ENCODE measurements at regions not wholly inside any gene's neighbourhood (a gene's known extent, or its start where the extent isn't known, plus 50 kb on each side); places are given as distances from the start of the nearest gene placed in this dataset.
A peak's percentile ranks its signal among the peaks of the same experiment; 100 is the strongest.

DNA sequence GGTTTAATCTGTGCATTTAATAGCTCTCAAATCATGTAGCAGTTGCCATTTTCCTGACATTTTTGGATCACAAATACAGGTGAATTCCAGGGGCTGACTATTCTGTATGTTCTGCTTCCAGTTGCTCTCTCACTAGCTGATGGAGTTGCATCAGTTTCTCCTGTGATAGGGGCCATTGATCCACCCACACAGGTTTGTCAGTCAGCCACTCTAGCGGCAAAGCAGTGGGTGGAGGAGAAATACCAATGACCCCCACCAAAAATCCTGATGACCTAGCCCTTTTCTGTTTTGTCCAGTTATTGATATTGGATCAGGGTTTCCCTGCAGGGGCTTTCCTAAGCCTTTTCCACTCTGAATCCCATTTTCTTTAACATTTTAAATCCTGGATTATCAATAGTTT, 72.3 kb upstream of the BTN3A2 start:
- no peaks in the 10 kb centered on the region for H3K27me3 ChIP-seq (ENCODE audit: insufficient read depth, low read length, poor library complexity)
- TF ChIP-seq, protein P1, sequence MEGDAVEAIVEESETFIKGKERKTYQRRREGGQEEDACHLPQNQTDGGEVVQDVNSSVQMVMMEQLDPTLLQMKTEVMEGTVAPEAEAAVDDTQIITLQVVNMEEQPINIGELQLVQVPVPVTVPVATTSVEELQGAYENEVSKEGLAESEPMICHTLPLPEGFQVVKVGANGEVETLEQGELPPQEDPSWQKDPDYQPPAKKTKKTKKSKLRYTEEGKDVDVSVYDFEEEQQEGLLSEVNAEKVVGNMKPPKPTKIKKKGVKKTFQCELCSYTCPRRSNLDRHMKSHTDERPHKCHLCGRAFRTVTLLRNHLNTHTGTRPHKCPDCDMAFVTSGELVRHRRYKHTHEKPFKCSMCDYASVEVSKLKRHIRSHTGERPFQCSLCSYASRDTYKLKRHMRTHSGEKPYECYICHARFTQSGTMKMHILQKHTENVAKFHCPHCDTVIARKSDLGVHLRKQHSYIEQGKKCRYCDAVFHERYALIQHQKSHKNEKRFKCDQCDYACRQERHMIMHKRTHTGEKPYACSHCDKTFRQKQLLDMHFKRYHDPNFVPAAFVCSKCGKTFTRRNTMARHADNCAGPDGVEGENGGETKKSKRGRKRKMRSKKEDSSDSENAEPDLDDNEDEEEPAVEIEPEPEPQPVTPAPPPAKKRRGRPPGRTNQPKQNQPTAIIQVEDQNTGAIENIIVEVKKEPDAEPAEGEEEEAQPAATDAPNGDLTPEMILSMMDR (IDR thresholded peaks at IDR 0.05; ENCODE audit: borderline replicate concordance, extremely low read depth, low read length, poor library complexity, severe bottlenecking): no peak
- TF ChIP-seq EZH2 (IDR thresholded peaks at IDR 0.05; ENCODE audit: borderline replicate concordance, low read depth, low read length, severe bottlenecking): no peak
- peaks cover 5% of the 10 kb centered on the region; the same call in 1 of the 2 replicates for H3K36me3 ChIP-seq (ENCODE audit: insufficient read depth, low read length)
- no peaks in the 10 kb centered on the region for H4K20me1 ChIP-seq (ENCODE audit: insufficient read depth, low read length)
- no peak for ATAC-seq (ENCODE audit: insufficient read depth, low read depth)
- H3K9me3 ChIP-seq (ENCODE audit: insufficient read depth, low read length, severe bottlenecking): peaks cover 11% of the 10 kb centered on the region
- H3K4me2 ChIP-seq (ENCODE audit: insufficient read depth, low read length): no peak overlapping the region
- H3K4me1 ChIP-seq (ENCODE audit: insufficient read depth, low read length): peaks cover 13% of the 10 kb centered on the region
- no peak overlapping the region for H3K4me3 ChIP-seq (ENCODE audit: low read depth in 1 of 2, low read length in 2 of 2)
- DNase-seq: no peak
- no peaks in the 10 kb centered on the region for H3K79me2 ChIP-seq (ENCODE audit: insufficient read depth, low read length)
- H2AFZ ChIP-seq (ENCODE audit: low read depth, low read length): no peak overlapping the region
- H3K27ac ChIP-seq (ENCODE audit: low read length): no peak overlapping the region
- no peak overlapping the region for H3K9ac ChIP-seq (ENCODE audit: low read depth, low read length)

DNA sequence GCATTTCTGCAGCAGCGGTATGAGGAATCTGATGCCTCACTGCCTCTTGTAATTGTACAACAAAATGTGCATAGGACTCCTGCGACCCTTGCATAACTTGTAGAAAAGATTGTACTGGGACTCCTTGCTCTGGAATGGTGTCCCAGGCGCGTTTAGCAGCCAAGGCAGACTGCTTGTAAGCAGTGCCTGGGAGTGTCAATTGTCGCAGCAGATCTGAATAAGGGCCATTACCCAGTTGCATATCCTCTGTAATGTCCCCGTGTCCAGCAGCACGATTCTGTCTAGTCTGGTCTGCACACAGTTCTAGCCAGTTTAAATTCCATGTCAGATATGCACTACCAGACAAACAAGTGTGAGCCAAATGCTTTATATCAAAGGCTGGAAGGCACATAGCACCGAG, 70.7 kb upstream of the BTN3A2 start:
- Histone ChIP-seq H3K27ac (ENCODE audit: low read length) (0 out of 2 replicates have a peak overlapping the region, but pooled peaks have one; percentile 6), H3K4me1 (ENCODE audit: insufficient read depth, low read length) (peaks cover 13% of the 10 kb centered on the region), H3K27me3 (ENCODE audit: insufficient read depth, low read length, poor library complexity) (no peaks in the 10 kb centered on the region), H3K79me2 (ENCODE audit: insufficient read depth, low read length) (no peaks in the 10 kb centered on the region), H4K20me1 (ENCODE audit: insufficient read depth, low read length) (no peaks in the 10 kb centered on the region), H3K9me3 (ENCODE audit: insufficient read depth, low read length, severe bottlenecking) (no peaks in the 10 kb centered on the region), H3K4me3 (ENCODE audit: low read depth in 1 of 2, low read length in 2 of 2) (no peak overlapping the region), H3K4me2 (ENCODE audit: insufficient read depth, low read length) (no peak overlapping the region), H2AFZ (ENCODE audit: low read depth, low read length) (no peak overlapping the region), H3K9ac (ENCODE audit: low read depth, low read length) (no peak overlapping the region), H3K36me3 (ENCODE audit: insufficient read depth, low read length) (no peaks in the 10 kb centered on the region)
- DNase-seq (no peak), ATAC-seq (ENCODE audit: insufficient read depth, low read depth) (no peak)
- TF ChIP-seq EZH2 (IDR thresholded peaks at IDR 0.05; ENCODE audit: borderline replicate concordance, low read depth, low read length, severe bottlenecking): no peak
- TF ChIP-seq, protein P1 (IDR thresholded peaks at IDR 0.05; ENCODE audit: borderline replicate concordance, extremely low read depth, low read length, poor library complexity, severe bottlenecking): no peak

DNA sequence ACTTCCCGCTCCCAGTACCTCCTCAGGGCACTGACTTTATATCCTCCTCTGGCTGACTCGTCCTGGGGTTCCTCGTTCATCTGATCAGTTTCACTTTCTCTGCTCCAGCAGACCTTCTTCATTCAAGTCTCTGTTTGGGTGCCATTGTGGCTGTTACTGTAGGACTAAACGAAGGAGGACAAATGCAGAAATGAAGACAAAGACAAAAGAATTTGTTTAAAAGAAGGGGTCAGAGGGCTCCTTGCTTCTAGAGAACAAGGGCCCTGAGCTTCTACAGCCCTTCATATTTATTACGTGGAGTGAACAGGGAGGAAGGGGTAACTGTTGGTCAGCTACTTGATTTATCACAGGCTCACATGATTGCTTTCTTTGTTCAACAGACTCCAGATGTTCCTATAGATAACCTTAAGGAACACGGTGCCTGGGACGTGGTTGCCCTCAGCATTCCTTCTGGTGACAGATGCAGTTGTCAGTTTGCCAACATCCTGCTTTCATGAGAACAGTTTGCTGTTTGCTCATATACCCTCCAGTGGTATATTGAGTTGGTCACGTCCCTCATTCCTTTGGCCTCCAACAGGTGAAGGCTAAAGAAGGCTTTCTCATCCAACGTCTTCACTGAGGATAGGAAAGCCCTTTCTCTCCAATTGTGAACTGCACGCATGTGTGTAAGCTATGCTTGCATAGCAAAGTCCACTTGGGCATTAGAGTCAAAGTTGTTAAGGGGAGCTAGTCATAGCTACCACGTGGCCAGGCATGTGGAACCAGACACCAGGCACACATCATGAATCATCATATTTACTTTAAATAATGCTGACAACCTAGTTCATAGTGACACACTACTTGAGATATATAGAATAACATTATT, 69.1 kb upstream of the BTN3A2 start:
- Histone ChIP-seq H3K4me1 (ENCODE audit: insufficient read depth, low read length) (peaks cover 13% of the 10 kb centered on the region), H3K36me3 (ENCODE audit: insufficient read depth, low read length) (no peaks in the 10 kb centered on the region), H2AFZ (ENCODE audit: low read depth, low read length) (peak overlapping the region; percentile 53), H3K79me2 (ENCODE audit: insufficient read depth, low read length) (no peaks in the 10 kb centered on the region), H3K27ac (ENCODE audit: low read length) (peak overlapping the region; percentile 59), H3K4me2 (ENCODE audit: insufficient read depth, low read length) (peak overlapping the region; percentile 29; the same call in 1 of the 2 replicates), H4K20me1 (ENCODE audit: insufficient read depth, low read length) (no peaks in the 10 kb centered on the region), H3K9ac (ENCODE audit: low read depth, low read length) (no peak overlapping the region), H3K9me3 (ENCODE audit: insufficient read depth, low read length, severe bottlenecking) (no peaks in the 10 kb centered on the region), H3K4me3 (ENCODE audit: low read depth in 1 of 2, low read length in 2 of 2) (no peak overlapping the region), H3K27me3 (ENCODE audit: insufficient read depth, low read length, poor library complexity) (no peaks in the 10 kb centered on the region)
- DNase-seq (peak; percentile 41), ATAC-seq (ENCODE audit: insufficient read depth, low read depth) (peak; percentile 79)
- TF ChIP-seq, protein P1 (IDR thresholded peaks at IDR 0.05; ENCODE audit: borderline replicate concordance, extremely low read depth, low read length, poor library complexity, severe bottlenecking): no peak
- no peak for TF ChIP-seq EZH2 (IDR thresholded peaks at IDR 0.05; ENCODE audit: borderline replicate concordance, low read depth, low read length, severe bottlenecking)
